NCI-H2196 treated with DMSO at 0.1 percent for 48 hours (cell line): ENCODE measurements at regions not wholly inside any gene's neighbourhood (a gene's known extent, or its start where the extent isn't known, plus 50 kb on each side); places are given as distances from the start of the nearest gene placed in this dataset.

Source experiments
- DNase-seq: peaks from one replicate; lab custom pipeline; 2025; ENCODE audit not compliant: unreplicated experiment; lab: John Stamatoyannopoulos, UW

GRCh38 chr4:3715855-3716630 lies 50.1 kb upstream of the ADRA2C start:
- no peak for DNase-seq

DNA sequence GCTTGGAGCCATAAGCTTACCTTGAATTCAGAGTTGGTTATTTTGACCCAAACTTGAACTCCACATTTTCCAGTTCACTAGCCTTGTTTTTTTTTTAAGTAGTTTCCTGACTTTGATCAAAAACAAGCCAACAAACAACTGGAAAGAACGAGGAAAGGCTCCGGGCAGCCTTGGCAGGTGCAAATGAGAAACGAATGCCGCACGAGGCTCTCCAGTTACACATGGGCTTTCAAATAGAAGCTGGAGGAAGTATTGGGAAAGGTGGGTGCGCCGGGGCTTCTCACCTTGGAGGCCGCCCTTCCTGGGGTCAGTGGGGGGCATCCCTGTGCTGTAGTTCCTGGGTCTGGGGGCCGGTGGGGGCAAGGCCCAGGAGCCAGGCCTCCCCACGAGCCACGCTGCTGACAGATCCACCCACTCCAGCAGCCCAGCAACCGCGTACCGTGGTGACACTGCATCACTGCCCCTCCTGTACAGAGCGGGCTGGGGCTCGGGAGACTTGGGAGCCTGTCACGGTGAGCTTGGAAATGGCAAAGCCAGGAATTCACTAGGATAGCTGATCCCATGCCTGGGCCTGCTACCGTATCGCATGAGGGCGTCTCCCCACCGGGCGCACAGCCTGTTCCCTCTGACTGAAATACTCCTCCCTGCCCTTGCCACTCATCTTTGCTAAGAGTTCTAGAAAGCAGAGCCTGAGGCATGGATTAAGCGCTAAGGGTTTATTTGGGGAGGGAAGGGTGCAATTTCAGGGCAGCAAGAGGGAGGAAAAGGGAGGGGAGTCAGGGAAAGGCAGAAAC lies 50.9 kb upstream of the ADRA2C start:
- DNase-seq = no peak

GRCh38 chr4:3714642-3715001 lies 51.6 kb upstream of the ADRA2C start:
- DNase-seq = no peak

- DNase-seq = no peak
Measured at GRCh38 chr4:3713817-3714641, 52.2 kb upstream of the ADRA2C start.

GRCh38 chr4:3713346-3713745 lies 52.8 kb upstream of the ADRA2C start:
- DNase-seq = no peak

DNA sequence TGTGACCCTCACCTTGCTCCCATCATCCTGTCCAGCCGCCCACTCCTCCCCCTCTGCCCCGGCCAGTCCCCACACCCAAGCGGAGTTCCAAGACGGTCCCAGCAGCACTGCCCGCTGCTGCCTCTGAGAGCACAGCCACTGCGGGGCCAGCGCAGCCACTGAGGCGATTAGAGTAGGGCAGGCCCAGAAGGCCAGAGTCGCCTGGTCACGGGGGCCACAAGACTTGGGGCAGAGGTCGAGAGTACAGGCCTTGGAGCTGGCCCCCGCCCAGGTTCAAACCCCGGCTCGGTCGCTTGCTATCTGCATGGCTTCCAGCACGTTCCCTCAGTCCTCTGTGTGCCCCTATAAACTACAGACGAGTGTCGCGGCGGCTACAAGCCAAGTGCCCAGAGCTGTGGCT lies 53.2 kb upstream of the ADRA2C start:
- DNase-seq = no peak

DNA sequence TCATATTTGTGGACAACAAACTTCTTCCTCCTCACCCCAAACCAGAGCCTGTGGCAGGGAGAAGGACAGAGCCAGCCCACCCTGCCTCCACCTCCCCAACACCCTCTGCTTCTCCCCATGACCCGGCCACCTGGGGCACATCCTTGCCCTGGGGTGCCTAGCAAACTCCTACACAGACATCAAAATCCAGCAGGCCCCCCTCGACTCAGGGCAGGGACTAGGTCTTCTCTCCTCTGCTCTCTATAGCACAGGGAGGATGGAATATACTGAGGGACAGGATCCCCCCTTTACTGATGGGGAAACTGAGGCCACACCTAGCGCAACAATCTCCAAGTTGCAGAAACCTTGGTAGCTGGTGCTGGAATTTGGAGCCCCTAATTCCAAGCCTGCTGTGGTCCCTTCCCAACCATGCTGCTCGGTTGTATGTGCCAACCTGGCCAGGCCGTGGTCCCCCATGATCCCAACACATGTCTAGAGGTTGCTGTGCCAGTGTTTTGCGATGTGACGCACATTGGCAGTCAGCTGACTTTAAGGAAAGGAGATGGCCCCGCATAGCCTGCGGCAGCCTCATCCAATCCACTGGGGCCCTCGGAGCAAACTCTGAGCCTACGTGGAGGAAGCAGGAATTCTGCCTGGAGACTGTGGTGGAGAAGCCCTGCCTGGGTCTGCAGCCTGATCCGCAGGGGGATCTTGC lies 53.9 kb upstream of the ADRA2C start:
- no peak for DNase-seq

GRCh38 chr4:3711183-3712111 lies 54.7 kb upstream of the ADRA2C start:
- no peak for DNase-seq

- no peak for DNase-seq
Measured at GRCh38 chr4:3710451-3711182, 55.6 kb upstream of the ADRA2C start.

DNA sequence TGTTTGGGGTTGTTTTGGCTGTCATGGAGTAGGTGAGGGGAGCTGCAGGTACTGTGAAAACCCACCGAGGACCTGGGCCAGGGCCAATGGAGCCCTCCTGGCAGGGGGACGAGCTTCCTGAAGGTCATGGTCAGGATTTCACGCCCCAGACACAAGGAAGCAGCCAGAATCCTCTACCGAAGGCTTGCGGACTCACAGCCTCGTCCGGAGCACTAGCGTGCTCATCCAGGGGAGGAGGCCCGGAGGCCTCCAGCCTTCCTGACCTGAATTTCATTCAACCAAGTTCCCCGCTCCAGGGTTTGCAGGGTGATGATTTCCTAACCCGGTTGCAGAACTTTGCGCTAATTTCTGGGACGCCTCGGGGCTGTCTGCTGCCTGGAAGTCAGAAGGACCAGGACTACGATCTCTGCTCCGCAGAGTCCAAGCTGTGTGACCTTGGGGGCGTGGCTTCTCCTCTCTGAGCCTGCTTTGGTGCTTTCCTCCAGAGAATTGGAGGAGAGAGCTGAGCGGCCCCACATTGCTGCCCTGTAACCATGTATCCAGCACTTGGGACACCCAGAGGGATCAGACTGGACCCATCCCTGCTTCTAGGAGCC lies 56.2 kb upstream of the ADRA2C start:
- DNase-seq = no peak

GRCh38 chr4:3709061-3709845 lies 56.9 kb upstream of the ADRA2C start:
- DNase-seq = no peak

GRCh38 chr4:3708611-3709010 lies 57.6 kb upstream of the ADRA2C start:
- no peak for DNase-seq

GRCh38 chr4:3708103-3708510 lies 58.1 kb upstream of the ADRA2C start:
- DNase-seq = no peak

- DNase-seq = no peak
Measured at GRCh38 chr4:3707423-3708102, 58.6 kb upstream of the ADRA2C start.

- DNase-seq = no peak
Measured at GRCh38 chr4:3706565-3707422, 59.4 kb upstream of the ADRA2C start.

DNA sequence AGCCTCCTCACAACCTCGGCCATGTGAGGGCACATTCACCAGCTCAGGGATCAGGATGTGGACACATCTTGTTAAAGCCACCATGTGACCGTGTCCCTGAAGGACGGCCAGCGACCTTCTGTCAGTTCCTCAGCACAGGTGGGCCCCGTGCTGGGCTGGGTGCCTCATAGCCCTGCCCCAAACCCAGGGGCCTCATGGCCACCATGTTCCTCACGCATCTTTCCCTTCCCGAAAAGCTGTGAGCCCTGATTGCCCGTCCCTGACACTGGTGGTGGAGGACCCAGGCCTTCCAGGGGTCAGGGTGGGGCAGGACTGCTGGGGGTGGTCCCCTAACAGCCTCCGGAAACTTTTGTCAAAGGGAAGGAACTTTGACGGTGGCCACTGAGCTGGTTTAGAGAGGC lies 60.1 kb upstream of the ADRA2C start:
- no peak for DNase-seq
